ENCODE measurements at regions not wholly inside any gene's neighbourhood (a gene's known extent, or its start where the extent isn't known, plus 50 kb on each side); places are given as distances from the start of the nearest gene placed in this dataset.

- no peak for TF ChIP-seq CTCF (conservative IDR thresholded peaks at IDR 0.05 in 1 of 2, IDR thresholded peaks at IDR 0.05 in 1 of 2; ENCODE audit: extremely low read depth in 1 of 2, insufficient read depth in 1 of 2, low read depth in 1 of 2, low read length in 2 of 2)
- no peak for TF ChIP-seq EZH2 (IDR thresholded peaks at IDR 0.05; ENCODE audit: borderline replicate concordance, low read length)
Observed at GRCh38 chr5:91699429-91699828, 316.3 kb upstream of the ARRDC3 start.
